OCI-LY7 (cell line): ENCODE measurements at regions not wholly inside any gene's neighbourhood (a gene's known extent, or its start where the extent isn't known, plus 50 kb on each side); places are given as distances from the start of the nearest gene placed in this dataset.

Experiments
- BruUV-seq: library from RNA; stranded (reverse); fragments of 400-500 nt; replicated peaks from 2 replicates; lab custom pipeline; 2021; lab: Mats Ljungman, UMichigan
- CTCF ChIA-PET: fragments of 300-600 bp; sonication (Branson Sonifier 250); formaldehyde crosslinking; loops from one replicate; lab custom pipeline; 2022; ENCODE audit warnings: antibody characterized with exemption; ENCODE audit not compliant: unreplicated experiment; lab: Charles Lee
- POLR2A ChIA-PET: fragments of 300-600 bp; sonication (Branson Sonifier 250); formaldehyde crosslinking; loops from one replicate; lab custom pipeline; 2022; ENCODE audit warnings: antibody characterized with exemption; lab: Charles Lee
- DNase-seq: peaks from one replicate; pipeline ENCODE4 v3.0.0-alpha.2; 2015; ENCODE audit warnings: low spot score
- H2AFZ ChIP-seq: fragments of 200-600 bp; sonication (generic), shearing (Covaris generic); 2 replicates; pipeline ENCODE4 v1.6.1; 2014; ENCODE audit warnings: mild to moderate bottlenecking, antibody characterized with exemption, low read length, moderate library complexity
- H3K27ac ChIP-seq: fragments of 200-600 bp; sonication (generic); 2 replicates; pipeline ENCODE4 v1.5.1; 2014; ENCODE audit warnings: mixed run types, low read depth, mild to moderate bottlenecking, moderate library complexity, low read length, inconsistent platforms; ENCODE audit not compliant: poor library complexity, severe bottlenecking
- H3K36me3 ChIP-seq: fragments of 200-600 bp; sonication (generic); 2 replicates; pipeline ENCODE4 v1.6.1; 2014; ENCODE audit warnings: mild to moderate bottlenecking, antibody characterized with exemption, low read length, moderate library complexity, mixed read lengths; ENCODE audit not compliant: insufficient read depth
- H3K4me1 ChIP-seq: fragments of 200-600 bp; sonication (generic); 2 replicates; pipeline ENCODE4 v1.5.1; 2014; ENCODE audit warnings: mild to moderate bottlenecking, low read length; ENCODE audit not compliant: insufficient read depth, poor library complexity, severe bottlenecking
- H3K4me2 ChIP-seq: fragments of 200-600 bp; sonication (generic); 2 replicates; pipeline ENCODE4 v1.6.1; 2014; ENCODE audit warnings: mild to moderate bottlenecking, low read length
- H3K4me3 ChIP-seq: fragments of 200-600 bp; sonication (generic); 2 replicates; pipeline ENCODE4 v1.5.1; 2014; ENCODE audit warnings: mild to moderate bottlenecking, low read depth, low read length; ENCODE audit not compliant: poor library complexity, severe bottlenecking
- H3K79me2 ChIP-seq: fragments of 200-600 bp; sonication (generic); 2 replicates; pipeline ENCODE4 v1.6.1; 2016; ENCODE audit warnings: low read depth, mild to moderate bottlenecking, low read length, moderate library complexity, mixed read lengths; ENCODE audit not compliant: insufficient read depth
- H3K9me2 ChIP-seq: fragments of 200-600 bp; sonication (generic); 2 replicates; pipeline ENCODE4 v1.6.1; 2016; ENCODE audit warnings: mild to moderate bottlenecking, low read length, mixed read lengths; ENCODE audit not compliant: insufficient read depth
- H3K9me3 ChIP-seq: fragments of 200-600 bp; sonication (generic); 2 replicates; pipeline ENCODE4 v1.6.1; 2014; ENCODE audit warnings: mild to moderate bottlenecking, mixed run types, low read length, mixed read lengths
- H4K20me1 ChIP-seq: fragments of 200-600 bp; sonication (generic); 2 replicates; pipeline ENCODE4 v1.6.1; 2014; ENCODE audit warnings: mild to moderate bottlenecking, antibody characterized with exemption, low read length, moderate library complexity, mixed read lengths; ENCODE audit not compliant: insufficient read depth
- CTCF ChIP-seq: fragments of 200-600 bp; sonication (generic); conservative IDR thresholded peaks from 2 replicates; pipeline ENCODE4 v1.5.1; 2014; ENCODE audit warnings: mild to moderate bottlenecking, antibody characterized with exemption, low read length, moderate library complexity, mixed read lengths
- EZH2phosphoT487 ChIP-seq: fragments of 200-600 bp; sonication (generic); IDR thresholded peaks from 2 replicates; pipeline ENCODE4 v1.6.1; 2018; ENCODE audit warnings: low read depth, borderline replicate concordance, mild to moderate bottlenecking, mixed run types, antibody characterized with exemption, low read length, moderate library complexity, mixed read lengths
- intact Hi-C: fragments of 100-400 bp; cut with micrococcal nuclease; formaldehyde crosslinking; loops from one replicate; pipeline ENCODE4 v1.10.0; 2022; ENCODE audit not compliant: unreplicated experiment

DNA sequence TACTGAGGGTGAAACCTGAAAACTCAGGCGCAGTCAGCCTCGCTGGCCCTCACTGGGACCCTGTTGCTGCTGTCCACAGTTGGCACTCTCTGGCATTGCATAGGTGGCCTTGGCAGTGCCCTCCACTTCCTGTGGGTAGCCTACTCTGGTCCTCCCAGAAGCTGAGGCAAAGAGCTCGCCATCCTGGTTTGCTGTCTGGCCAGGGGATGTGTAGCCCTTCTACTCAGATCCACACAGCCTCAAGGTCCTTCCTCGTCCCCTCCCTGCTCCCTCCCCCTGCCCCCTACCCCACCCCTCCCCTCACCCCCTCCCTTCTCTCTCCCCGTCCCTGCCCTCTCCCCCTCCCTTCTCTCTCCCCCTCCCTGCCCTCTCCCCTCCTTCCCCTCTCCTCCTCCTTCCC lies 176.0 kb downstream of the OLFM1 start:
- Histone ChIP-seq H3K9me2 (no peaks in the 10 kb centered on the region), H3K79me2 (no peaks in the 10 kb centered on the region), H4K20me1 (no peaks in the 10 kb centered on the region), H3K4me1 (no peaks in the 10 kb centered on the region), H3K4me3 (no peak overlapping the region), H3K4me2 (no peak overlapping the region), H2AFZ (no peak overlapping the region), H3K27ac (no peak overlapping the region), H3K9me3 (no peaks in the 10 kb centered on the region), H3K36me3 (no peaks in the 10 kb centered on the region)
- DNase-seq: no peak
- ChIA-PET CTCF (no interaction called here), POLR2A (interaction anchor here (0.6 kb wide), 1 partner anchor 181 kb away, joined by 3 read pairs; no protein-coding TSS in a partner anchor)
- intact Hi-C loops: no loop called here
- TF ChIP-seq EZH2phosphoT487 (no peak), CTCF (no peak)
- BruUV-seq: no TSS peak

GRCh38 chr9:135265931-135266330 lies 178.5 kb downstream of the OLFM1 start:
- Histone ChIP-seq H2AFZ (no peak overlapping the region), H3K4me3 (no peak overlapping the region), H3K9me2 (no peaks in the 10 kb centered on the region), H3K79me2 (no peaks in the 10 kb centered on the region), H3K27ac (no peak overlapping the region), H3K4me2 (no peak overlapping the region), H3K4me1 (no peaks in the 10 kb centered on the region), H4K20me1 (no peaks in the 10 kb centered on the region), H3K9me3 (no peaks in the 10 kb centered on the region), H3K36me3 (no peaks in the 10 kb centered on the region)
- intact Hi-C loops: no loop called here
- no TSS peak for BruUV-seq
- CTCF ChIA-PET: no interaction called here
- POLR2A ChIA-PET: no interaction called here
- TF ChIP-seq EZH2phosphoT487 (no peak), CTCF (no peak)
- no peak for DNase-seq

DNA sequence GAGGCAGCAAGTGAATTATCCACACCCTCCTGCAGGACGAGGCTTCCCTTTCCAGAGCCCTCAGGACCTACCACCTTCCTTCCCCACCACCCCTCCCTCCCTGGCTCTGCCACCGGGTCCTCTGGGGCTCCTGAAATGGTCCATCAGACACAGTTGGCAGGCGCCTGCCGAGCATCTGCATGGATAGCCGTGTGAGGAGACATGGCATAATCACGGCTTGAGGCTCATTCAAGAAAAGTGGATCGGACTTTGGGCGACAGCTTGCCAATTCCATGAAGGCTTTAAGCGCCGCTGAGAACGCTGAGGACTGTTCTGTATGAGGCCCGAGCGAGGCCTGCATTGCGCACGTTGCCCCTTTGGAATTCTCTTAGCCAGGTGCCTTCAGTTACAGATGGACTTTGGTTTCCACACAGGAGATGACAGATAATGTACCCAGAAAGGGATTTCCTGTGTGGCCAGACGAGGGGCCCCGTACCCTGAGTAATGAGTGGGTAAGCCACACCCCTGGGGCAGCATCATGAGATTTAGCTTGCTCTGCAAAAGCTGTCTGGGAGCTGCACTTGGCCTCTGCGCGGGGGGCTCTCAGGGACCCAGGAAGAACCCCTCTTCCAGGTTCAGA lies 179.8 kb downstream of the OLFM1 start:
- H3K4me2 ChIP-seq: no peak overlapping the region
- H3K4me1 ChIP-seq: no peaks in the 10 kb centered on the region
- no peaks in the 10 kb centered on the region for H3K79me2 ChIP-seq
- H2AFZ ChIP-seq: no peak overlapping the region
- no peaks in the 10 kb centered on the region for H3K36me3 ChIP-seq
- no peak overlapping the region for H3K4me3 ChIP-seq
- ChIA-PET CTCF (no interaction called here), POLR2A (no interaction called here)
- BruUV-seq: no TSS peak
- H3K9me2 ChIP-seq: no peaks in the 10 kb centered on the region
- intact Hi-C loops: no loop called here
- no peak for TF ChIP-seq EZH2phosphoT487
- no peaks in the 10 kb centered on the region for H4K20me1 ChIP-seq
- H3K27ac ChIP-seq: no peak overlapping the region
- H3K9me3 ChIP-seq: no peaks in the 10 kb centered on the region
- DNase-seq: no peak
